Keratinocyte (primary cell): ENCODE measurements at regions not wholly inside any gene's neighbourhood (a gene's known extent, or its start where the extent isn't known, plus 50 kb on each side); places are given as distances from the start of the nearest gene placed in this dataset.

Experiments
- CTCF ChIP-seq, 3 experiments: IDR thresholded peaks in 1 of 3; conservative IDR thresholded peaks in 1 of 3; optimal IDR thresholded peaks in 1 of 3; 2 replicates in 2 of 3; 3 replicates in 1 of 3; pipeline versions ENCODE3 to v1.5.1; 2011; ENCODE audit warnings: low read length in 3 of 3, mild to moderate bottlenecking in 3 of 3, moderate library complexity in 2 of 3, control low read depth in 1 of 3, inconsistent platforms in 1 of 3; ENCODE audit not compliant: insufficient read depth in 2 of 3; ENCODE audit errors: extremely low read depth in 1 of 3
- EZH2 ChIP-seq: IDR thresholded peaks from one replicate; pipeline ENCODE4 v1.6.1; 2012; ENCODE audit warnings: inconsistent platforms, mild to moderate bottlenecking, low read length, moderate library complexity

GRCh38 chr17:77891602-77892001 lies 66.9 kb upstream of the TNRC6C start:
- TF ChIP-seq CTCF (optimal IDR thresholded peaks at IDR 0.05 in 1 of 3, IDR thresholded peaks at IDR 0.05 in 1 of 3, conservative IDR thresholded peaks at IDR 0.05 in 1 of 3; ENCODE audit: extremely low read depth in 1 of 3, insufficient read depth in 2 of 3, low read length in 3 of 3) (no peak), EZH2 (no peak)
